HEK293T (cell line): ENCODE measurements at regions not wholly inside any gene's neighbourhood (a gene's known extent, or its start where the extent isn't known, plus 50 kb on each side); places are given as distances from the start of the nearest gene placed in this dataset.

Source experiments
- CTCF ChIA-PET: fragments of 350-600 bp; formaldehyde crosslinking; extraction: SDS; loops from one replicate; lab custom pipeline; 2021; ENCODE audit warnings: antibody characterized with exemption, inconsistent platforms; lab: Yijun Ruan, JAX
- POLR2A ChIA-PET: fragments of 350-600 bp; formaldehyde crosslinking; extraction: SDS; loops from one replicate; lab custom pipeline; 2020; ENCODE audit warnings: antibody characterized with exemption, inconsistent platforms; lab: Yijun Ruan, JAX
- DNase-seq: peaks from one replicate; pipeline ENCODE4 v3.0.0; 2012; ENCODE audit warnings: mixed read lengths; ENCODE audit errors: extremely low spot score
- ARNT ChIP-seq: fragments of 450-650 bp; IDR thresholded peaks from 2 replicates; pipeline ENCODE4 v1.6.1; 2017; ENCODE audit warnings: mild to moderate bottlenecking
- BHLHE40 ChIP-seq: fragments of 450-650 bp; IDR thresholded peaks from 2 replicates; pipeline ENCODE4 v1.6.1; 2016; ENCODE audit warnings: mild to moderate bottlenecking, moderate library complexity, borderline replicate concordance
- CTBP1 ChIP-seq: fragments of 450-650 bp; IDR thresholded peaks from 2 replicates; pipeline ENCODE4 v1.6.1; 2016; ENCODE audit warnings: borderline replicate concordance
- ELF4 ChIP-seq: fragments of 450-650 bp; IDR thresholded peaks from 2 replicates; pipeline ENCODE4 v1.6.1; 2017; ENCODE audit warnings: antibody characterized with exemption
- FOXA1 ChIP-seq: fragments of 450-650 bp; IDR thresholded peaks from 2 replicates; pipeline ENCODE4 v1.6.1; 2016; ENCODE audit warnings: mild to moderate bottlenecking
- FOXK2 ChIP-seq: fragments of 450-650 bp; IDR thresholded peaks from 2 replicates; pipeline ENCODE4 v1.6.1; 2016; ENCODE audit warnings: mild to moderate bottlenecking
- FOXM1 ChIP-seq: fragments of 450-650 bp; IDR thresholded peaks from 2 replicates; pipeline ENCODE4 v1.6.1; 2017; ENCODE audit warnings: mild to moderate bottlenecking, borderline replicate concordance
- HDGF ChIP-seq: fragments of 450-650 bp; IDR thresholded peaks from 2 replicates; pipeline ENCODE4 v1.6.1; 2017; ENCODE audit warnings: antibody characterized with exemption, borderline replicate concordance
- L3MBTL2 ChIP-seq: fragments of 450-650 bp; conservative IDR thresholded peaks from 2 replicates; pipeline ENCODE4 v1.6.1; 2016; ENCODE audit warnings: mild to moderate bottlenecking
- LEF1 ChIP-seq: fragments of 450-650 bp; IDR thresholded peaks from 2 replicates; pipeline ENCODE4 v1.6.1; 2017; ENCODE audit warnings: mild to moderate bottlenecking, borderline replicate concordance
- NFRKB ChIP-seq: fragments of 450-650 bp; IDR thresholded peaks from 2 replicates; pipeline ENCODE4 v1.6.1; 2016; ENCODE audit warnings: mild to moderate bottlenecking, moderate library complexity
- PKNOX1 ChIP-seq: fragments of 450-650 bp; IDR thresholded peaks from 2 replicates; pipeline ENCODE4 v1.6.1; 2016
- SP1 ChIP-seq: fragments of 450-650 bp; IDR thresholded peaks from 2 replicates; pipeline ENCODE4 v1.6.1; 2017
- SUZ12 ChIP-seq: fragments of 450-650 bp; IDR thresholded peaks from 2 replicates; pipeline ENCODE4 v1.6.1; 2016; ENCODE audit warnings: mild to moderate bottlenecking
- TARDBP ChIP-seq: fragments of 450-650 bp; IDR thresholded peaks from 2 replicates; pipeline ENCODE4 v1.6.1; 2016
- ZNF384 ChIP-seq: fragments of 450-650 bp; IDR thresholded peaks from 2 replicates; pipeline ENCODE4 v1.6.1; 2016

- DNase-seq: no peak
- POLR2A ChIA-PET: no interaction called here
- TF ChIP-seq ARNT (no peak), FOXA1 (no peak), ELF4 (no peak), PKNOX1 (no peak), LEF1 (no peak), NFRKB (no peak), SP1 (no peak), L3MBTL2 (no peak), SUZ12 (no peak), HDGF (no peak), TARDBP (no peak), BHLHE40 (no peak), CTBP1 (no peak), FOXK2 (no peak), ZNF384 (no peak), FOXM1 (no peak)
- CTCF ChIA-PET: no interaction called here
Observed at GRCh38 chr5:44225231-44226160, 163.7 kb downstream of the FGF10 start.

GRCh38 chr5:44199408-44199807 lies 189.8 kb downstream of the FGF10 start:
- no peak for DNase-seq
- TF ChIP-seq HDGF (no peak), CTBP1 (no peak), ZNF384 (no peak), SP1 (no peak), ARNT (no peak), ELF4 (no peak), L3MBTL2 (no peak), FOXM1 (no peak)
- POLR2A ChIA-PET: no interaction called here
- CTCF ChIA-PET: no interaction called here

GRCh38 chr5:44189255-44189654 lies 200.0 kb downstream of the FGF10 start:
- DNase-seq: no peak
- TF ChIP-seq HDGF (no peak), ZNF384 (no peak), CTBP1 (no peak), SP1 (no peak), ARNT (no peak), FOXA1 (no peak), ELF4 (no peak), FOXK2 (no peak), L3MBTL2 (no peak), FOXM1 (no peak), LEF1 (no peak), BHLHE40 (no peak), SUZ12 (no peak), NFRKB (no peak), PKNOX1 (no peak), TARDBP (no peak)
- POLR2A ChIA-PET: no interaction called here
- CTCF ChIA-PET: no interaction called here

- ChIA-PET CTCF (no interaction called here), POLR2A (no interaction called here)
- TF ChIP-seq TARDBP: no peak
- TF ChIP-seq LEF1: no peak
- no peak for TF ChIP-seq ZNF384
- no peak for TF ChIP-seq L3MBTL2
- TF ChIP-seq FOXA1: no peak
- no peak for TF ChIP-seq HDGF
- no peak for TF ChIP-seq SP1
- no peak for TF ChIP-seq ELF4
- TF ChIP-seq FOXK2: no peak
- TF ChIP-seq ARNT: no peak
- no peak for TF ChIP-seq FOXM1
- no peak for TF ChIP-seq PKNOX1
- no peak for TF ChIP-seq BHLHE40
- TF ChIP-seq NFRKB: no peak
- DNase-seq: no peak
Observed at GRCh38 chr5:44187973-44188372, 201.2 kb downstream of the FGF10 start.

GRCh38 chr5:44183753-44184152 lies 205.5 kb downstream of the FGF10 start:
- POLR2A ChIA-PET: no interaction called here
- TF ChIP-seq FOXK2: no peak
- TF ChIP-seq FOXA1: no peak
- TF ChIP-seq LEF1: no peak
- no peak for TF ChIP-seq TARDBP
- DNase-seq: no peak
- CTCF ChIA-PET: no interaction called here

GRCh38 chr5:44183312-44183711 lies 205.9 kb downstream of the FGF10 start:
- no peak for DNase-seq
- POLR2A ChIA-PET: no interaction called here
- CTCF ChIA-PET: no interaction called here
- TF ChIP-seq ARNT (no peak), PKNOX1 (no peak), FOXM1 (no peak), TARDBP (no peak), ZNF384 (no peak)
